PC-9 (cell line): ENCODE measurements at regions not wholly inside any gene's neighbourhood (a gene's known extent, or its start where the extent isn't known, plus 50 kb on each side); places are given as distances from the start of the nearest gene placed in this dataset.

Experiments used
- CTCF ChIP-seq: fragments of 200-600 bp; sonication (generic); conservative IDR thresholded peaks from 2 replicates; pipeline ENCODE4 v1.6.1; 2017; ENCODE audit warnings: mixed run types, antibody characterized with exemption, mild to moderate bottlenecking, moderate library complexity
- EZH2 ChIP-seq: fragments of 200-600 bp; sonication (generic); IDR thresholded peaks from 2 replicates; pipeline ENCODE4 v1.8.0; 2017; ENCODE audit warnings: antibody characterized with exemption, low read depth

- TF ChIP-seq CTCF (no peak), EZH2 (no peak)
Measured at GRCh38 chr5:166746506-166746905, 1544.9 kb upstream of the WWC1 start.
